C4-2B (cell line): ENCODE measurements at regions not wholly inside any gene's neighbourhood (a gene's known extent, or its start where the extent isn't known, plus 50 kb on each side); places are given as distances from the start of the nearest gene placed in this dataset.

ENCODE experiments used
- ZFX ChIP-seq: fragments of 450-650 bp; IDR thresholded peaks from 2 replicates; pipeline ENCODE4 v1.6.1; 2017
- TF ChIP-seq, protein P1 (sequence below): fragments of 450-650 bp; conservative IDR thresholded peaks from 2 replicates; pipeline ENCODE4 v1.5.1; 2017; ENCODE audit warnings: mild to moderate bottlenecking

- TF ChIP-seq, protein P1, sequence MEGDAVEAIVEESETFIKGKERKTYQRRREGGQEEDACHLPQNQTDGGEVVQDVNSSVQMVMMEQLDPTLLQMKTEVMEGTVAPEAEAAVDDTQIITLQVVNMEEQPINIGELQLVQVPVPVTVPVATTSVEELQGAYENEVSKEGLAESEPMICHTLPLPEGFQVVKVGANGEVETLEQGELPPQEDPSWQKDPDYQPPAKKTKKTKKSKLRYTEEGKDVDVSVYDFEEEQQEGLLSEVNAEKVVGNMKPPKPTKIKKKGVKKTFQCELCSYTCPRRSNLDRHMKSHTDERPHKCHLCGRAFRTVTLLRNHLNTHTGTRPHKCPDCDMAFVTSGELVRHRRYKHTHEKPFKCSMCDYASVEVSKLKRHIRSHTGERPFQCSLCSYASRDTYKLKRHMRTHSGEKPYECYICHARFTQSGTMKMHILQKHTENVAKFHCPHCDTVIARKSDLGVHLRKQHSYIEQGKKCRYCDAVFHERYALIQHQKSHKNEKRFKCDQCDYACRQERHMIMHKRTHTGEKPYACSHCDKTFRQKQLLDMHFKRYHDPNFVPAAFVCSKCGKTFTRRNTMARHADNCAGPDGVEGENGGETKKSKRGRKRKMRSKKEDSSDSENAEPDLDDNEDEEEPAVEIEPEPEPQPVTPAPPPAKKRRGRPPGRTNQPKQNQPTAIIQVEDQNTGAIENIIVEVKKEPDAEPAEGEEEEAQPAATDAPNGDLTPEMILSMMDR: no peak
- no peak for TF ChIP-seq ZFX
These were observed 152.1 kb downstream of the RPL10L start for GRCh38 chr14:46499521-46499920.
